GM19240 (cell line): ENCODE measurements at regions not wholly inside any gene's neighbourhood (a gene's known extent, or its start where the extent isn't known, plus 50 kb on each side); places are given as distances from the start of the nearest gene placed in this dataset.

Experiments
- DNase-seq: peaks from one replicate; pipeline ENCODE4 v3.0.0; 2011; ENCODE audit warnings: low spot score; ENCODE audit not compliant: insufficient read length

- DNase-seq, result no peak
Observed at GRCh38 chr7:31455844-31456243, 58.0 kb upstream of the ITPRID1 start.

- DNase-seq, result no peak
Observed at GRCh38 chr7:31456646-31457368, 57.1 kb upstream of the ITPRID1 start.

GRCh38 chr7:31457551-31457950, 56.3 kb upstream of the ITPRID1 start:
- no peak for DNase-seq

GRCh38 chr7:31458203-31458602, 55.7 kb upstream of the ITPRID1 start:
- DNase-seq, result no peak

- DNase-seq, result no peak
Observed at GRCh38 chr7:31462636-31463035, 51.3 kb upstream of the ITPRID1 start.
